NAMALWA (cell line): ENCODE measurements at regions not wholly inside any gene's neighbourhood (a gene's known extent, or its start where the extent isn't known, plus 50 kb on each side); places are given as distances from the start of the nearest gene placed in this dataset.
A peak's percentile ranks its signal among the peaks of the same experiment; 100 is the strongest.
"Not testable (repeated sequence)": the region's sequence is repeated elsewhere in the genome, so short reads cannot be mapped to it uniquely, and the experiment has no call there.

Experiments used
- DNase-seq: peaks from one replicate; pipeline ENCODE4 v3.0.0-alpha.2; 2015; ENCODE audit warnings: low spot score

GRCh38 chr15:28459279-28459678 lies 73.5 kb downstream of the GOLGA8G start:
- peak; percentile 0 for DNase-seq

- DNase-seq: peak; percentile 3
Measured at GRCh38 chr15:28457396-28457932, 75.3 kb downstream of the GOLGA8G start.

GRCh38 chr15:28456476-28457395 lies 76.0 kb downstream of the GOLGA8G start:
- no peak for DNase-seq

- DNase-seq: not testable (repeated sequence)
Measured at GRCh38 chr15:28455537-28456475, 77.0 kb downstream of the GOLGA8G start.

- not testable (repeated sequence) for DNase-seq
Measured at GRCh38 chr15:28454751-28455220, 76.3 kb downstream of the GOLGA8F start.
